GM21825 (cell line): ENCODE measurements at regions not wholly inside any gene's neighbourhood (a gene's known extent, or its start where the extent isn't known, plus 50 kb on each side); places are given as distances from the start of the nearest gene placed in this dataset.

ENCODE experiments used
- ATAC-seq: cut with Tn5 transposase; IDR thresholded peaks from one replicate; pipeline ENCODE4 v1.9.1; 2021; ENCODE audit warnings: mild to moderate bottlenecking, moderate library complexity; ENCODE audit not compliant: unreplicated experiment

GRCh38 chr1:88399690-88400089 lies 284.4 kb upstream of the PKN2 start:
- ATAC-seq = peak; percentile 74

- ATAC-seq = peak; percentile 74
Measured at GRCh38 chr1:88401313-88401712, 282.8 kb upstream of the PKN2 start.

GRCh38 chr1:88404582-88404981 lies 279.5 kb upstream of the PKN2 start:
- ATAC-seq = no peak

GRCh38 chr1:88407248-88407647 lies 276.8 kb upstream of the PKN2 start:
- ATAC-seq = no peak

- ATAC-seq = no peak
Measured at GRCh38 chr1:88421997-88422396, 262.1 kb upstream of the PKN2 start.

- ATAC-seq = no peak
Measured at GRCh38 chr1:88433556-88433955, 250.5 kb upstream of the PKN2 start.

GRCh38 chr1:88434836-88435235 lies 249.2 kb upstream of the PKN2 start:
- no peak for ATAC-seq

GRCh38 chr1:88441022-88441421 lies 243.1 kb upstream of the PKN2 start:
- ATAC-seq = no peak

- ATAC-seq = no peak
Measured at GRCh38 chr1:88451856-88452255, 232.2 kb upstream of the PKN2 start.

GRCh38 chr1:88453295-88453694 lies 230.8 kb upstream of the PKN2 start:
- no peak for ATAC-seq

GRCh38 chr1:88454781-88455180 lies 229.3 kb upstream of the PKN2 start:
- ATAC-seq = no peak

GRCh38 chr1:88455621-88456256 lies 228.3 kb upstream of the PKN2 start:
- no peak for ATAC-seq

GRCh38 chr1:88457197-88457596 lies 226.9 kb upstream of the PKN2 start:
- no peak for ATAC-seq

- ATAC-seq = no peak
Measured at GRCh38 chr1:88461007-88461406, 223.1 kb upstream of the PKN2 start.

GRCh38 chr1:88462096-88462487 lies 222.0 kb upstream of the PKN2 start:
- ATAC-seq = no peak

- ATAC-seq = no peak
Measured at GRCh38 chr1:88462488-88463261, 221.4 kb upstream of the PKN2 start.

GRCh38 chr1:88463401-88463985 lies 220.6 kb upstream of the PKN2 start:
- no peak for ATAC-seq

- ATAC-seq = no peak
Measured at GRCh38 chr1:88466011-88466410, 218.1 kb upstream of the PKN2 start.

GRCh38 chr1:88466899-88467580 lies 217.0 kb upstream of the PKN2 start:
- no peak for ATAC-seq

- no peak for ATAC-seq
Measured at GRCh38 chr1:88472298-88472697, 211.8 kb upstream of the PKN2 start.

GRCh38 chr1:88472714-88473113 lies 211.4 kb upstream of the PKN2 start:
- no peak for ATAC-seq
